NT2/D1 (cell line): ENCODE measurements at regions not wholly inside any gene's neighbourhood (a gene's known extent, or its start where the extent isn't known, plus 50 kb on each side); places are given as distances from the start of the nearest gene placed in this dataset.

Experiments used
- DNase-seq: peaks from one replicate; pipeline ENCODE4 v3.0.0-alpha.2; 2011; ENCODE audit warnings: low read depth, low spot score
- H3K27me3 ChIP-seq: 2 replicates; pipeline ENCODE4 v1.6.0; 2011; ENCODE audit warnings: mild to moderate bottlenecking; ENCODE audit not compliant: insufficient read length, insufficient read depth
- H3K36me3 ChIP-seq: 2 replicates; pipeline ENCODE4 v1.6.1; 2011; ENCODE audit warnings: mild to moderate bottlenecking, low read length, mixed read lengths; ENCODE audit not compliant: insufficient read depth, insufficient read length
- H3K4me1 ChIP-seq: 2 replicates; pipeline ENCODE4 v1.5.1; 2011; ENCODE audit not compliant: insufficient read depth, insufficient read length
- H3K4me3 ChIP-seq: 2 replicates; pipeline ENCODE4 v1.5.1; 2011; ENCODE audit warnings: low read depth; ENCODE audit not compliant: insufficient read length
- H3K9ac ChIP-seq: 2 replicates; pipeline ENCODE4 v1.6.0; 2011; ENCODE audit warnings: low read depth; ENCODE audit not compliant: insufficient read length
- H3K9me3 ChIP-seq: 2 replicates; pipeline ENCODE4 v1.5.1; 2011; ENCODE audit warnings: mild to moderate bottlenecking, low read length; ENCODE audit not compliant: insufficient read depth
- SUZ12 ChIP-seq: IDR thresholded peaks from 2 replicates; pipeline ENCODE4 v1.6.1; 2011; ENCODE audit not compliant: insufficient read length, insufficient read depth; ENCODE audit errors: extremely low read depth
- YY1 ChIP-seq: IDR thresholded peaks from 2 replicates; pipeline ENCODE4 v1.6.1; 2011; ENCODE audit not compliant: insufficient read length, insufficient read depth
- ZNF274 ChIP-seq: IDR thresholded peaks from 2 replicates; pipeline ENCODE4 v1.6.1; 2011; ENCODE audit warnings: mild to moderate bottlenecking, low read depth, low read length

GRCh38 chr4:156560701-156561100 lies 410.9 kb downstream of the PDGFC start:
- Histone ChIP-seq H3K4me3 (no peak overlapping the region), H3K4me1 (no peaks in the 10 kb centered on the region), H3K9me3 (no peaks in the 10 kb centered on the region), H3K27me3 (no peaks in the 10 kb centered on the region), H3K36me3 (no peaks in the 10 kb centered on the region), H3K9ac (no peak overlapping the region)
- TF ChIP-seq ZNF274 (no peak), SUZ12 (no peak), YY1 (no peak)
- DNase-seq = no peak

GRCh38 chr4:156559346-156559745 lies 412.3 kb downstream of the PDGFC start:
- H3K4me3 ChIP-seq = no peak overlapping the region

GRCh38 chr4:156558373-156559025 lies 413.1 kb downstream of the PDGFC start:
- Histone ChIP-seq H3K9ac (no peak overlapping the region), H3K4me1 (no peaks in the 10 kb centered on the region), H3K27me3 (no peaks in the 10 kb centered on the region), H3K4me3 (no peak overlapping the region), H3K9me3 (no peaks in the 10 kb centered on the region), H3K36me3 (no peaks in the 10 kb centered on the region)
- no peak for DNase-seq
- TF ChIP-seq SUZ12 (no peak), YY1 (no peak), ZNF274 (no peak)

More at GRCh38 chr4:156559346-156559745, 412.3 kb downstream of the PDGFC start:
- Histone ChIP-seq H3K27me3 (no peaks in the 10 kb centered on the region), H3K9ac (no peak overlapping the region), H3K36me3 (no peaks in the 10 kb centered on the region), H3K9me3 (no peaks in the 10 kb centered on the region), H3K4me1 (no peaks in the 10 kb centered on the region)
- DNase-seq = no peak
- TF ChIP-seq ZNF274 = no peak
- TF ChIP-seq YY1 = no peak
- no peak for TF ChIP-seq SUZ12

- no peaks in the 10 kb centered on the region for H3K4me1 ChIP-seq
- no peaks in the 10 kb centered on the region for H3K27me3 ChIP-seq
- H3K9me3 ChIP-seq = no peaks in the 10 kb centered on the region
- no peak overlapping the region for H3K9ac ChIP-seq
- no peak for TF ChIP-seq SUZ12
- no peak for TF ChIP-seq ZNF274
- TF ChIP-seq YY1 = no peak
- DNase-seq = no peak
- no peak overlapping the region for H3K4me3 ChIP-seq
- H3K36me3 ChIP-seq = no peaks in the 10 kb centered on the region
Measured at GRCh38 chr4:156557920-156558319, 413.7 kb downstream of the PDGFC start.

- H3K36me3 ChIP-seq = no peaks in the 10 kb centered on the region
- no peak overlapping the region for H3K4me3 ChIP-seq
- no peaks in the 10 kb centered on the region for H3K4me1 ChIP-seq
- H3K9me3 ChIP-seq = no peaks in the 10 kb centered on the region
- no peaks in the 10 kb centered on the region for H3K27me3 ChIP-seq
- no peak for DNase-seq
- no peak for TF ChIP-seq ZNF274
- no peak for TF ChIP-seq YY1
- TF ChIP-seq SUZ12 = no peak
- no peak overlapping the region for H3K9ac ChIP-seq
Measured at GRCh38 chr4:156556336-156556735, 415.3 kb downstream of the PDGFC start.

- Histone ChIP-seq H3K9me3 (no peaks in the 10 kb centered on the region), H3K4me1 (no peaks in the 10 kb centered on the region)
- no peak for DNase-seq
Measured at GRCh38 chr4:156553659-156554058, 417.9 kb downstream of the PDGFC start.

GRCh38 chr4:156547891-156548290 lies 423.7 kb downstream of the PDGFC start:
- H3K9ac ChIP-seq = no peak overlapping the region
- DNase-seq = no peak
- H3K36me3 ChIP-seq = no peaks in the 10 kb centered on the region
- H3K4me3 ChIP-seq = no peak overlapping the region
- H3K27me3 ChIP-seq = no peaks in the 10 kb centered on the region
- no peaks in the 10 kb centered on the region for H3K4me1 ChIP-seq
- TF ChIP-seq YY1 = no peak
- H3K9me3 ChIP-seq = no peaks in the 10 kb centered on the region

More at GRCh38 chr4:156553659-156554058, 417.9 kb downstream of the PDGFC start:
- H3K4me3 ChIP-seq = no peak overlapping the region
- no peaks in the 10 kb centered on the region for H3K27me3 ChIP-seq
- no peaks in the 10 kb centered on the region for H3K36me3 ChIP-seq
- H3K9ac ChIP-seq = no peak overlapping the region
- TF ChIP-seq SUZ12 = no peak
- TF ChIP-seq YY1 = no peak
- no peak for TF ChIP-seq ZNF274
